ENCODE measurements at regions not wholly inside any gene's neighbourhood (a gene's known extent, or its start where the extent isn't known, plus 50 kb on each side); places are given as distances from the start of the nearest gene placed in this dataset.

- no peak for ATAC-seq (ENCODE audit: insufficient read depth, low read depth)
- no peak overlapping the region for H3K4me2 ChIP-seq (ENCODE audit: insufficient read depth, low read length)
- no peaks in the 10 kb centered on the region for H3K9me3 ChIP-seq (ENCODE audit: insufficient read depth, low read length, severe bottlenecking)
- no peaks in the 10 kb centered on the region for H3K27me3 ChIP-seq (ENCODE audit: insufficient read depth, low read length, poor library complexity)
- no peaks in the 10 kb centered on the region for H3K79me2 ChIP-seq (ENCODE audit: insufficient read depth, low read length)
- H3K36me3 ChIP-seq (ENCODE audit: insufficient read depth, low read length): no peaks in the 10 kb centered on the region
- H2AFZ ChIP-seq (ENCODE audit: low read depth, low read length): no peak overlapping the region
- no peak overlapping the region for H3K4me3 ChIP-seq (ENCODE audit: low read depth in 1 of 2, low read length in 2 of 2)
- H4K20me1 ChIP-seq (ENCODE audit: insufficient read depth, low read length): no peaks in the 10 kb centered on the region
- H3K27ac ChIP-seq (ENCODE audit: low read length): no peak overlapping the region
- no peaks in the 10 kb centered on the region for H3K4me1 ChIP-seq (ENCODE audit: insufficient read depth, low read length)
- DNase-seq: no peak
- H3K9ac ChIP-seq (ENCODE audit: low read depth, low read length): no peak overlapping the region
- no peak for TF ChIP-seq CTCF (IDR thresholded peaks at IDR 0.05; ENCODE audit: borderline replicate concordance, extremely low read depth, low read length, poor library complexity, severe bottlenecking)
- TF ChIP-seq EZH2 (IDR thresholded peaks at IDR 0.05; ENCODE audit: borderline replicate concordance, low read depth, low read length, severe bottlenecking): no peak
Observed at GRCh38 chr18:56326336-56327072, 311.9 kb downstream of the TXNL1 start.

GRCh38 chr18:56323673-56324072, 314.7 kb downstream of the TXNL1 start:
- no peak for DNase-seq
- Histone ChIP-seq H2AFZ (ENCODE audit: low read depth, low read length) (no peak overlapping the region), H3K4me2 (ENCODE audit: insufficient read depth, low read length) (no peak overlapping the region), H3K9ac (ENCODE audit: low read depth, low read length) (no peak overlapping the region), H3K79me2 (ENCODE audit: insufficient read depth, low read length) (no peaks in the 10 kb centered on the region), H3K4me1 (ENCODE audit: insufficient read depth, low read length) (no peaks in the 10 kb centered on the region), H4K20me1 (ENCODE audit: insufficient read depth, low read length) (no peaks in the 10 kb centered on the region), H3K9me3 (ENCODE audit: insufficient read depth, low read length, severe bottlenecking) (no peaks in the 10 kb centered on the region), H3K27ac (ENCODE audit: low read length) (no peak overlapping the region), H3K27me3 (ENCODE audit: insufficient read depth, low read length, poor library complexity) (no peaks in the 10 kb centered on the region), H3K36me3 (ENCODE audit: insufficient read depth, low read length) (no peaks in the 10 kb centered on the region), H3K4me3 (ENCODE audit: low read depth in 1 of 2, low read length in 2 of 2) (no peak overlapping the region)
- no peak for TF ChIP-seq CTCF (IDR thresholded peaks at IDR 0.05; ENCODE audit: borderline replicate concordance, extremely low read depth, low read length, poor library complexity, severe bottlenecking)
- no peak for TF ChIP-seq EZH2 (IDR thresholded peaks at IDR 0.05; ENCODE audit: borderline replicate concordance, low read depth, low read length, severe bottlenecking)
- no peak for ATAC-seq (ENCODE audit: insufficient read depth, low read depth)

- Histone ChIP-seq H2AFZ (ENCODE audit: low read depth, low read length) (no peak overlapping the region), H3K79me2 (ENCODE audit: insufficient read depth, low read length) (no peaks in the 10 kb centered on the region), H3K9me3 (ENCODE audit: insufficient read depth, low read length, severe bottlenecking) (no peaks in the 10 kb centered on the region), H3K27me3 (ENCODE audit: insufficient read depth, low read length, poor library complexity) (no peaks in the 10 kb centered on the region), H3K9ac (ENCODE audit: low read depth, low read length) (no peak overlapping the region), H4K20me1 (ENCODE audit: insufficient read depth, low read length) (no peaks in the 10 kb centered on the region), H3K4me3 (ENCODE audit: low read depth in 1 of 2, low read length in 2 of 2) (no peak overlapping the region), H3K4me1 (ENCODE audit: insufficient read depth, low read length) (no peaks in the 10 kb centered on the region), H3K36me3 (ENCODE audit: insufficient read depth, low read length) (no peaks in the 10 kb centered on the region), H3K4me2 (ENCODE audit: insufficient read depth, low read length) (no peak overlapping the region), H3K27ac (ENCODE audit: low read length) (no peak overlapping the region)
- TF ChIP-seq EZH2 (IDR thresholded peaks at IDR 0.05; ENCODE audit: borderline replicate concordance, low read depth, low read length, severe bottlenecking): no peak
- TF ChIP-seq CTCF (IDR thresholded peaks at IDR 0.05; ENCODE audit: borderline replicate concordance, extremely low read depth, low read length, poor library complexity, severe bottlenecking): no peak
- DNase-seq (no peak), ATAC-seq (ENCODE audit: insufficient read depth, low read depth) (no peak)
Observed at GRCh38 chr18:56322406-56322805, 316.0 kb downstream of the TXNL1 start.
